NK-92 treated with Interleukin-12 subunit alpha and Interleukin-12 subunit beta, amount 100 ng/mL, for 24 hours (cell line): ENCODE measurements at regions not wholly inside any gene's neighbourhood (a gene's known extent, or its start where the extent isn't known, plus 50 kb on each side); places are given as distances from the start of the nearest gene placed in this dataset.

Experiments
- DNase-seq: peaks from one replicate; lab custom pipeline; 2025; lab: John Stamatoyannopoulos, UW

- DNase-seq, result no peak
Measured at GRCh38 chr15:55026381-55026780, 170.4 kb downstream of the RSL24D1 start.

- no peak for DNase-seq
Measured at GRCh38 chr15:55017635-55018034, 179.1 kb downstream of the RSL24D1 start.

DNA sequence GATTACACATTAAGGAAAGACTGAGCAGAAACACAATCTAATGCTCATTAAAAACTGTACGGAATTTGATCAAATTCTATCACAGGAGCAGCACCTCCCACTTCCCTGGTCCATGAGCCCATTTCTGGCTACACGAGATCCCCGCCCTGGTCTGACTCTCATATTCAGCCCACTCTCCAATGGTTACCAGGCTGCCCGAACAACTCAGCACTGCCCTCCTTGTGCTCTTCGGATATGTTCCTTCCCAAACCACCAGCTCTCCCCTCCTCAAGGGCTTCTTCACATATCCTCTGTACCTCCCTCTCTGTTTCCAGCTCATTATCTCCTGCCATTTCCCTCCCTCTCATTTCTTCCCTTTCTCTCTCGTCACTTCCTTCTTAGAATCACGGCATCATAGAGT is 180.5 kb downstream of the RSL24D1 start:
- no peak for DNase-seq

DNA sequence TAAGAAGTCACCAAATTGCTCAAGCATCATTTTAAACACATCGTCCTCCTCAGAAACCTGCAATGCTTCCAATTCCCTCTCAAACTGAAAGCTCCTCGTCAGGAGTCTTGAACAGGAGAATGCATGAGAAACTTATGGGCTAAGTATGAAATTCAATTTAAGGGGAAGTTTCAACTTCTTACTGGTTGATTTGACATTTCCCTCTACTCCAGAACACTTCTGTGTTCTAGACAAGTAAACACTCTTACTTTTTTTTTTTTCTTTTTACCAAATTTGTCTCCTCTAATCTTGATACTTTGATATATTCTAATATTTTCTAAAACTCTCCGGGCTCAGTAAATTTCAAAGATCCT is 181.7 kb downstream of the RSL24D1 start:
- no peak for DNase-seq

- no peak for DNase-seq
Measured at GRCh38 chr15:55014391-55015092, 182.2 kb downstream of the RSL24D1 start.

DNA sequence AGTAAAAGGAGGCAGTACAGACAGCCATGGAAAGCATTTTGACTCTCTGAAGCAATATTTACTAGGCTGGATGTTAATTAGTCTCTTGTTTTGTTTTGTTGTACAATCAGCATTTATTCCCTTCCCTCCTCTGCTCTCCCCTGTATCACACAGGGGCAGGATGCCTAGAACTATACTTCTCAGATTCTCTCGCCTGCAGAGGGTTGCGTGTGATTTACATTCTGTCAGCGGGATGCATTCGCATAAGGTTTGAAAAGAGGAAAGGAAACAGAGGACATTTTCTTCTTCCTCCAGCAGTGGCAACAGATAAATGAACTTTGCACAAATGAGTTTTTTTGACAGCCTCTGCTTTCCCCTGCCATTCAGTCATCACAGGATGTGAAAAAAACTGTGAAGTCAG is 188.3 kb downstream of the RSL24D1 start:
- no peak for DNase-seq

DNA sequence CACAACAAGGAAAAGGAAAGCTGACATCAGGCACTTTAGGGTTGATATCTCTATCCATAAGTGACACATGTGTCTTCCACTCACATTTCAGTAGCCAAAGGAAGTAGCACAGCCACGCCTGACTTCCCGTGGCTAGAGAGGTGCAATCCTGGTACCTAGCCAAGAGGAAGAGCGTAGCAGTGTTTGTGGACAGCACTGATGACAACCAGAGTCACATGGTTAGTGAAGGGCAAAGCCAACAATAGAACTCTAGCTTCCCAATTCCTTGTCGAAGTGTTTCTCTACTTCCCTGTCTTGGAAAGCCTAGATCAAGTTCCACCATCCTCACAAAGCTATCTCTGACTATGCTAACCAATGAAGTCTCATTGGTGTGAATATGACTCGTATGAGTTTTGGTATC is 189.2 kb downstream of the RSL24D1 start:
- DNase-seq, result no peak

- DNase-seq, result no peak
Measured at GRCh38 chr15:55005679-55006078, 191.1 kb downstream of the RSL24D1 start.

GRCh38 chr15:55003965-55004873 is 192.5 kb downstream of the RSL24D1 start:
- no peak for DNase-seq

GRCh38 chr15:54998661-54999060 is 198.1 kb downstream of the RSL24D1 start:
- no peak for DNase-seq

DNA sequence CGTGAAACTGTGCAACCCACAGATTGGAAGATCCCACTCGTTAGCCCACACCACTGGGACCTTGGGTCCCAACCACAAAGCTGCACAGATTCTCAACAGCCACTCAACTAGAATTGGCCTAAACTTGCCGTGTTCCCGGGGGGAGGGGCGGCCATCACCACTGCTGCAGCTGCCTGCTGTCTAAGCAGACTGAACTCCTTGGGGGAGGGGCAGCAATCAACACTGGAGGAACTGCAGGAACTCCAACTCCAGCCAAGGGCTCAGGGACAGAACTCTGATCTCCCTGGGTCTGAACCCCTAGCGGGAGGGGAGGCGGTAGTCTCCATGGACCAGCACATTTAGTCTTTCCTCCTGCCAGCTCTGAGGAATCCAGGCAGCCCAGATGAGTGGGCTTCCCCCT is 205.9 kb downstream of the RSL24D1 start:
- no peak for DNase-seq

- no peak for DNase-seq
Measured at GRCh38 chr15:54987881-54988280, 208.9 kb downstream of the RSL24D1 start.

GRCh38 chr15:54979964-54980363 is 216.8 kb downstream of the RSL24D1 start:
- no peak for DNase-seq

DNA sequence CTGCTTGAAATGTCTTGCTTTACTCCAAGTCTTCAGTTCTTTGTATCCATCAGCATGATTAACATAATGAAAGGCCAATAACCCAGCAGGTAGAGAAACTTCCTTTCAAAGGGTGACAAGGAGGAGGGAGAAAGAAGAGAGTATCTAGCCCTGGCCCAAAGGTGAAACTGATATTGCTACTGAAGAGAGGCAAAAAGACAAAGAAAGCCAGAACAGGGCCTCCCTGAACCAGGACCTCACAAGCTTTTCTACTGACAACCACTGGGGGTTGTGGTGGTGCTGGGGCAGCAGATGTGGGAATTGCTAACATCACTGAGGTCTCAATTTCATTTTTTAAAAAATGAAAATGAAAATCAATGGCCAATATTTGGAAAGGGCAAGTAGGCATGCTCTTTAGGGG is 234.1 kb downstream of the RSL24D1 start:
- no peak for DNase-seq

DNA sequence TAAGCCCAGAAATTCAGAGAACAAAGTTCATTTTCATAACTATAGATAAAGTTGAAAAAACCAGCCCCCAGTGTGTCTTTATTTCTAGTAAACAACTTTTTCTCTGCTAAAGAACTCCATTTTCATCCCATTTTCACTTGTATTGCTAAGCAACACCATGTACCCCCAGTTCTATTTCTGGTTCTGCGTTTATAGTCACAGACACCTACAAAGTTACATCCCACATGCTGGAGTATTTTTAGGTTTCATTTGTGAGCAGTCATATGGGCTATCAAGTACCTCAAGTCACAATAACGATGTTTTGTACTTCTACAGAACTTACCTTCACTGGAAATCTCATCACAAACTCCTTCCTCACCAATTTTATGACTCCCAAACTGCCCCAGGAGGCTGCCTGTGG is 236.5 kb downstream of the RSL24D1 start:
- no peak for DNase-seq

GRCh38 chr15:54941417-54941816 is 255.3 kb downstream of the RSL24D1 start:
- no peak for DNase-seq

DNA sequence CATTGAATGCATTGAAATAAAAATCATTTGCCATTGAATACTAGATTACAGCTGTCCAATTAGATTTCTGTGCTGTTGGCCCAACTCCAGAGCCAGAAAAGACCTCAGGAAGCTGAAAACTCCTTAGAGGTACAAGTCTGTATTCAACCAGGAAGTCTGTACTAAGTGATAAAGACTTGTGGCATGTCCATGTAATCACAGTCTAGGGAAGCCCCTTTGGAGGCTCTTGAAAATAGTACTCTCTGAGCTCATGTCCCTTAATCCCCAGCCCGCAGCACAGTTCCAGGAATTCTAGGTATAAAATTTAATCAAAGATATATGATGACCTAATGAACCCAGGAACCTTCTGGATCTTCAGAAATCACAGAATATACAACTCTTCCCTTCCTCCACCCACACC is 279.4 kb downstream of the RSL24D1 start:
- DNase-seq, result no peak

GRCh38 chr15:54915380-54915779 is 281.4 kb downstream of the RSL24D1 start:
- no peak for DNase-seq

DNA sequence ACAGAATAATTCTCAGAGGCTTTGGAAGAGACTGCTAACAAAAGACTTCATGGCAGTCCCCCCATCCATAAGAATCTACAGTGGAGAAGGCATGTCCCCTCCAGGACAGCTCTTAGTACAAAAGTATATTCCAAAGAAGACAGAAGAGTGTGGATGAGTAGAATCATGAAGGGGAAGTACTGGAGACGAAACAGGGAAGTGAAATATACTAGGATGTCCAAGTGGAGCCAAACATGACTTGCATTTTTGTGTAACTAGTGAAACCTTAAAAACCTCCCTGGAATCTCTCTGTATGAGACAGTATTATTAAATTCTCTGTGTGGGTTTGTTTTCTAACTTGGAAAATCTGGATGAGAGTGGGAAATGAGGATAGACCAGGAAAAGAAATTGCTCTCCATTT is 312.4 kb downstream of the RSL24D1 start:
- DNase-seq, result no peak

DNA sequence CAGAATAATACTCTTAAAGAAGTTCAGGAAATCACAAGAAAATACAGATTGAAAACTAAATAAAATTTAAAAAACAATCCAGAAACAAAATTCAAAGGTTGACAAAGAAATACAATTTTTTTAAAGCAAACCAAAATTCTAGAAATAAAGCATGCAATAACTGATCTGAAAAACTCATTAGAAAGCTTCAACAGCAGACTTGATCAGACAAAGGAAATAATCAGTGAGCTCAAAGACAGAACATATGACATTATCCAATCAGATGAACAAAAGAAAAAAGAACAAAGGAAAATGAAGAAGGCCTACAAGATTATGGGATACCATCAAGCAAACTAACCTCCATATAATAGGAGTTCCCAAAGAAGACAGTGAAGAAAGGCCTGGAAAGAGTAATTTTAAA is 336.8 kb downstream of the RSL24D1 start:
- DNase-seq, result no peak

DNA sequence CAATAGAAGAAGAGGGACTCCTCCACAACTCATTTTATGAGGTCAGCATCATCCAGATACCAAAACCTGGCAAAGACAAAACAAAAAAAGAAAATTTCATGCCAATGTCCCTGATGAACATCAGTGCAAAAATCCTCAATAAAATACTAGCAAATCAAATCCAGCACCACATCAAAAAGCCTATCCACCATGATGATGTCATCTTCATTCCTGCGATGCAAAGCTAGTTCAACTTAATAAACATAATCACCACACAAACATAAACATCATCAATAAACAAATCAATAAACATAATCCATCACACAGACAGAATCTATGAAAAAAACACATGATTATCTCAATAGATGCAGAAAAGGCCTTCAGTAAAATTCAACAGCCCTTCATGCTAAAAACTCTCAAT is 342.1 kb downstream of the RSL24D1 start:
- DNase-seq, result no peak

DNA sequence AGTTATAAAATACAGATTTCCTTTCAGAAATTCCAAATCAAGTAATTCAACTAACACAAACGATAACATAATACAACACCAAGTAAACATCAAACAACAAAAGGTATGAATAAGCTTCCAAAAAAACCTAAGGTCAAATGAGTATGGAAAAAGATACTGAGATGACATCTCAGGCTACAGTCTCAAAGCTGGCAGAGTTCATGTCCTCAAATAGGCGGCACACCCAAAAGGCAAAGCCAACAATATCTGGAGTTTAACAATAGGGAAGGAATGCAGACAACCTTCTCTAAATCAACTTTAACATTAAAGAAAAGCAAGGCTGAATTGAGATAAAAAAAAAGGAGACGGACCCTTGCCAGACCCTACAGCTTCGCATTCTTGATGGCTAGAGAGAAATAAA is 346.6 kb downstream of the RSL24D1 start:
- DNase-seq, result no peak

DNA sequence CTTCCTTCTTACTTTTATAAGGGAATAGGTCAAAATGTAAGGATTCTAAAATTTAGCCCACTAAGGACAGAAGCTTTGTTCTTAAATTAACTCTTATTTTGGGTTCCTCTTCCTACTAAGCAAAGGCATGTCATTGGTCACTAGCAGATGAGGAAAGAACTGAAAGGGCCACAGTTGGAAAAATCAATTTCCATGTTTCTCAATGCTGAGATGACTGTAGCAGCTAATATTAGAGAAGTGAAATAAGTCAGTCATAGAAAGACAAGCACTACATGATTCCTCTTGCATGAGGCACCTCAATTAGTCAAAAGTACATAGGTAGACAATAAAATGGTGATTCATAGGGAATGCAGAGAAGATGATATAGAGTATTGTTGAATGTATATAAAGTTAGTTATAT is 353.7 kb downstream of the RSL24D1 start:
- no peak for DNase-seq
